DOHH2 (cell line): ENCODE measurements at regions not wholly inside any gene's neighbourhood (a gene's known extent, or its start where the extent isn't known, plus 50 kb on each side); places are given as distances from the start of the nearest gene placed in this dataset.

Source experiments
- H3F3A ChIP-seq: fragments of 200-600 bp; sonication (generic), shearing (Covaris generic); 2 replicates; pipeline ENCODE4 v1.6.0; 2016; ENCODE audit warnings: antibody characterized with exemption, mild to moderate bottlenecking; ENCODE audit not compliant: control insufficient read depth, insufficient read depth
- H3K27ac ChIP-seq: fragments of 200-600 bp; sonication (generic); 2 replicates; pipeline ENCODE4 v1.5.1; 2014; ENCODE audit warnings: low read depth, mild to moderate bottlenecking, low read length, moderate library complexity
- H3K27me3 ChIP-seq: fragments of 200-600 bp; sonication (generic); 2 replicates; pipeline ENCODE4 v1.6.1; 2014; ENCODE audit warnings: mild to moderate bottlenecking, low read length, mixed read lengths; ENCODE audit not compliant: control insufficient read depth
- H3K36me3 ChIP-seq: fragments of 200-600 bp; sonication (generic); 2 replicates; pipeline ENCODE4 v1.6.1; 2014; ENCODE audit warnings: mild to moderate bottlenecking, low read length, moderate library complexity, mixed read lengths; ENCODE audit not compliant: control insufficient read depth
- H3K4me1 ChIP-seq: fragments of 200-600 bp; sonication (generic); 2 replicates; pipeline ENCODE4 v1.6.1; 2014; ENCODE audit warnings: mild to moderate bottlenecking, low read length, mixed read lengths; ENCODE audit not compliant: control insufficient read depth
- H3K4me2 ChIP-seq: fragments of 200-600 bp; sonication (generic); 2 replicates; pipeline ENCODE4 v1.6.0; 2014; ENCODE audit warnings: mild to moderate bottlenecking, low read length, moderate library complexity
- H3K4me3 ChIP-seq: fragments of 200-600 bp; sonication (generic); 2 replicates; pipeline ENCODE4 v1.5.1; 2014; ENCODE audit warnings: mild to moderate bottlenecking, low read length, mixed read lengths
- H3K79me2 ChIP-seq: fragments of 200-600 bp; sonication (generic); 2 replicates; pipeline ENCODE4 v1.6.1; 2014; ENCODE audit warnings: mild to moderate bottlenecking, low read length, mixed read lengths; ENCODE audit not compliant: control insufficient read depth
- H3K9me2 ChIP-seq: fragments of 200-600 bp; sonication (generic); replicated peaks from 2 replicates; pipeline ENCODE4 v1.6.1; 2014; ENCODE audit warnings: mild to moderate bottlenecking, low read length, mixed read lengths; ENCODE audit not compliant: control insufficient read depth
- H3K9me3 ChIP-seq: fragments of 200-600 bp; sonication (generic); 2 replicates; pipeline ENCODE4 v1.6.1; 2014; ENCODE audit warnings: antibody characterized with exemption, low read length, mixed read lengths; ENCODE audit not compliant: control insufficient read depth, insufficient read depth
- H4K20me1 ChIP-seq: fragments of 200-600 bp; sonication (generic); 2 replicates; pipeline ENCODE4 v1.6.0; 2014; ENCODE audit warnings: low read depth, mild to moderate bottlenecking, antibody characterized with exemption, low read length, moderate library complexity; ENCODE audit not compliant: control insufficient read depth, insufficient read depth
- EZH2phosphoT487 ChIP-seq: fragments of 200-600 bp; sonication (generic); IDR thresholded peaks from 2 replicates; pipeline ENCODE4 v1.6.1; 2017; ENCODE audit warnings: borderline replicate concordance, mild to moderate bottlenecking, antibody characterized with exemption, low read length, moderate library complexity, mixed read lengths
- TF ChIP-seq, protein P1 (sequence below): fragments of 200-600 bp; sonication (generic); IDR thresholded peaks from one replicate; pipeline ENCODE4 v1.5.1; 2014; ENCODE audit warnings: antibody characterized with exemption, mild to moderate bottlenecking, low read depth, low read length; ENCODE audit not compliant: poor library complexity, severe bottlenecking

DNA sequence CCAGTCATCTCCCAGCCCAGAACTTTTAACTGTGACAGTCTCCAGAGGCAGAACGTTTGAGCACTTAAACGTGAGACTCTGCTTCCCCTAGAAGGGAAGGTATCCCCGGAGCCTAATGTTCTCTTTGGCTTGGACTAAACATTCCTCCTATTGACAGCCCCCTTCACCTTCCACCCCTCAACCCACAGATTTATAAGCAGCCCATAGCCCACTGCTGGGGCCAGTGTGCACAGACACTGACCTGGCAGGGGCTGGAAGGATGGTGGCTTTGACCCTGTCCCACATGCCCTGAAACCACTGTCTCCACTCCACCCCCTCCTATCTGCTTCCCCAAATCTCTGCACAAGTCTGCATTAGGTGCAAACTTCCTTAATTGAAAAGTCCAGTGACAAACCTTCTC lies 715.0 kb upstream of the IGFBP3 start:
- Histone ChIP-seq H3K9me3 (no peaks in the 10 kb centered on the region), H3F3A (no peaks in the 10 kb centered on the region), H3K79me2 (no peaks in the 10 kb centered on the region), H3K9me2 (no peaks in the 10 kb centered on the region), H3K4me2 (no peak overlapping the region), H3K4me1 (no peaks in the 10 kb centered on the region), H3K36me3 (no peaks in the 10 kb centered on the region), H3K4me3 (no peak overlapping the region), H3K27ac (no peak overlapping the region), H4K20me1 (no peaks in the 10 kb centered on the region), H3K27me3 (no peaks in the 10 kb centered on the region)
- TF ChIP-seq EZH2phosphoT487, result no peak
- TF ChIP-seq, protein P1, sequence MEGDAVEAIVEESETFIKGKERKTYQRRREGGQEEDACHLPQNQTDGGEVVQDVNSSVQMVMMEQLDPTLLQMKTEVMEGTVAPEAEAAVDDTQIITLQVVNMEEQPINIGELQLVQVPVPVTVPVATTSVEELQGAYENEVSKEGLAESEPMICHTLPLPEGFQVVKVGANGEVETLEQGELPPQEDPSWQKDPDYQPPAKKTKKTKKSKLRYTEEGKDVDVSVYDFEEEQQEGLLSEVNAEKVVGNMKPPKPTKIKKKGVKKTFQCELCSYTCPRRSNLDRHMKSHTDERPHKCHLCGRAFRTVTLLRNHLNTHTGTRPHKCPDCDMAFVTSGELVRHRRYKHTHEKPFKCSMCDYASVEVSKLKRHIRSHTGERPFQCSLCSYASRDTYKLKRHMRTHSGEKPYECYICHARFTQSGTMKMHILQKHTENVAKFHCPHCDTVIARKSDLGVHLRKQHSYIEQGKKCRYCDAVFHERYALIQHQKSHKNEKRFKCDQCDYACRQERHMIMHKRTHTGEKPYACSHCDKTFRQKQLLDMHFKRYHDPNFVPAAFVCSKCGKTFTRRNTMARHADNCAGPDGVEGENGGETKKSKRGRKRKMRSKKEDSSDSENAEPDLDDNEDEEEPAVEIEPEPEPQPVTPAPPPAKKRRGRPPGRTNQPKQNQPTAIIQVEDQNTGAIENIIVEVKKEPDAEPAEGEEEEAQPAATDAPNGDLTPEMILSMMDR, result no peak

DNA sequence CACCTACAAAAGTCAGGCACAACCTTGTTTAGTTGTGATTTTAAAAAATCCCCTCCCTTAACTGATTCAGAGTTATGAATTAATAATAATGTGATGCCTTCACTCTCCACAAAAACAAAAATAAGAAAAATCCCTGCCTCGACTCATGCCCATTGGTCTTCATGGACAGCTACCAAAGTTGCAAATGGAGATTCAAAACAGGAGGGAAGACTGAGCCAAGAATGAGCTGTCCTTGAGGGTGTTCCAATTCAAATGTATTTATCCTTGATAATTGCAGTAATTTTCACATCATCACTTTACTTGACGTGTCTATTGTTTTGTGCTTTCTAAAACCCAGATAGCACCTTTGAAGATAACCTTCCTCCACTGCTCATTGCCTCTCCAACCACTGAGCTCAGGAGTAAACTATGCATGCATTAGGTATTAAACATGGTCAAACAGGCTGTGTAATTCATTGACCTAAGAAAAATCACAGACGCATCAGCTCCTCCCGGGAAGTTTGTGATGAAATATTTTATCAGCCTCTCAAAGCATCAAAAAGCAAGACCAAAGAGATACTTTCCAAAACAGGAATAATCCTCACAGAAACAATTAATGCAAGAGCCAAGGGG lies 712.7 kb upstream of the IGFBP3 start:
- no peaks in the 10 kb centered on the region for H3K27me3 ChIP-seq
- H3K27ac ChIP-seq, result no peak overlapping the region
- no peak for TF ChIP-seq EZH2phosphoT487
- TF ChIP-seq, protein P1, result no peak
- H3K79me2 ChIP-seq, result no peaks in the 10 kb centered on the region
- no peaks in the 10 kb centered on the region for H3K9me2 ChIP-seq
- no peaks in the 10 kb centered on the region for H4K20me1 ChIP-seq
- H3K36me3 ChIP-seq, result no peaks in the 10 kb centered on the region
- H3K4me1 ChIP-seq, result no peaks in the 10 kb centered on the region
- H3K4me3 ChIP-seq, result no peak overlapping the region
- no peaks in the 10 kb centered on the region for H3K9me3 ChIP-seq
- H3K4me2 ChIP-seq, result no peak overlapping the region
- no peaks in the 10 kb centered on the region for H3F3A ChIP-seq

DNA sequence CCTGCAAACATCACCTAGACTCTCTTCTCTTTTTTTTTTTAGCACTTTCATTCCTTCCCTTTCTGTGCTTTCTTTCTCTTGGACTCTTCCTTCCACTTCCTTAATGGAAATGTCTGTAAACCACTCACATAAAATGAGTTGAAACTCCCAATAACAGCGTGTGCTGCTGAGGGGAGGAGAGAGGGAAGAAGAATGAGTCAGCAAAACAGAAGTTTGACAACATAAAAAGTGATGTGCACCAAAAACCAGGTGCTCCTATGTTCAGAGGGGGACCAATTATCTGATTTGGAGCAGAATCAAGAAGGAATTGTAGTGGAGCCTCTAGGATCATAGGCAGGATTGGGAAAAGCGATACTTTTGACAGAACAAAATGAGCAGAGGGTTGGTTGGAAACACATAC lies 712.1 kb upstream of the IGFBP3 start:
- Histone ChIP-seq H3K9me2 (no peaks in the 10 kb centered on the region), H3K4me1 (no peaks in the 10 kb centered on the region), H3K4me2 (no peak overlapping the region), H3K27ac (no peak overlapping the region), H3K9me3 (no peaks in the 10 kb centered on the region), H3K79me2 (no peaks in the 10 kb centered on the region), H3F3A (no peaks in the 10 kb centered on the region), H3K36me3 (no peaks in the 10 kb centered on the region), H4K20me1 (no peaks in the 10 kb centered on the region), H3K4me3 (no peak overlapping the region), H3K27me3 (no peaks in the 10 kb centered on the region)
- TF ChIP-seq, protein P1, result no peak
- TF ChIP-seq EZH2phosphoT487, result no peak
